Hematopoietic multipotent progenitor cell treated with erythropoietin and hydrocortisone succinate and interleukin-3 and kit ligand, for 6 days (in vitro differentiated cells): ENCODE measurements at regions not wholly inside any gene's neighbourhood (a gene's known extent, or its start where the extent isn't known, plus 50 kb on each side); places are given as distances from the start of the nearest gene placed in this dataset.

ENCODE experiments used
- DNase-seq: peaks from one replicate; pipeline ENCODE4 v3.0.0-alpha.2; 2015

- DNase-seq, result no peak
Measured at GRCh38 chr1:212192261-212192998, 92.8 kb upstream of the PPP2R5A start.

- DNase-seq, result no peak
Measured at GRCh38 chr1:212196355-212196754, 88.9 kb upstream of the PPP2R5A start.

- DNase-seq, result no peak
Measured at GRCh38 chr1:212201461-212201860, 83.7 kb upstream of the PPP2R5A start.

GRCh38 chr1:212203630-212204029, 81.6 kb upstream of the PPP2R5A start:
- no peak for DNase-seq

GRCh38 chr1:212205006-212205405, 80.2 kb upstream of the PPP2R5A start:
- DNase-seq, result no peak

- DNase-seq, result no peak
Measured at GRCh38 chr1:212205843-212206242, 79.4 kb upstream of the PPP2R5A start.

GRCh38 chr1:212207118-212207517, 78.1 kb upstream of the PPP2R5A start:
- DNase-seq, result no peak

GRCh38 chr1:212207822-212208520, 77.2 kb upstream of the PPP2R5A start:
- DNase-seq, result no peak

- no peak for DNase-seq
Measured at GRCh38 chr1:212208978-212209644, 76.1 kb upstream of the PPP2R5A start.

GRCh38 chr1:212211371-212211770, 73.8 kb upstream of the PPP2R5A start:
- DNase-seq, result no peak

- DNase-seq, result no peak
Measured at GRCh38 chr1:212212343-212212742, 72.9 kb upstream of the PPP2R5A start.

GRCh38 chr1:212212906-212213305, 72.3 kb upstream of the PPP2R5A start:
- no peak for DNase-seq

- no peak for DNase-seq
Measured at GRCh38 chr1:212213784-212214183, 71.4 kb upstream of the PPP2R5A start.

- peak; percentile 12 for DNase-seq
Measured at GRCh38 chr1:212214325-212214724, 70.9 kb upstream of the PPP2R5A start.

GRCh38 chr1:212215910-212216309, 69.3 kb upstream of the PPP2R5A start:
- DNase-seq, result no peak

GRCh38 chr1:212217633-212218032, 67.6 kb upstream of the PPP2R5A start:
- no peak for DNase-seq

GRCh38 chr1:212218065-212218464, 67.1 kb upstream of the PPP2R5A start:
- DNase-seq, result no peak

- DNase-seq, result no peak
Measured at GRCh38 chr1:212218911-212219310, 66.3 kb upstream of the PPP2R5A start.

GRCh38 chr1:212219679-212220463, 65.3 kb upstream of the PPP2R5A start:
- DNase-seq, result no peak

GRCh38 chr1:212221801-212222200, 63.4 kb upstream of the PPP2R5A start:
- DNase-seq, result no peak

GRCh38 chr1:212224102-212224501, 61.1 kb upstream of the PPP2R5A start:
- DNase-seq, result no peak

- DNase-seq, result no peak
Measured at GRCh38 chr1:212225416-212225815, 59.8 kb upstream of the PPP2R5A start.

- no peak for DNase-seq
Measured at GRCh38 chr1:212225871-212226302, 59.3 kb upstream of the PPP2R5A start.
